ENCODE measurements at regions not wholly inside any gene's neighbourhood (a gene's known extent, or its start where the extent isn't known, plus 50 kb on each side); places are given as distances from the start of the nearest gene placed in this dataset.
"Not testable (repeated sequence)": the region's sequence is repeated elsewhere in the genome, so short reads cannot be mapped to it uniquely, and the experiment has no call there.

GRCh38 chr5:8481007-8481406, 612.1 kb downstream of the MTRR start:
- DNase-seq, result no peak

DNA sequence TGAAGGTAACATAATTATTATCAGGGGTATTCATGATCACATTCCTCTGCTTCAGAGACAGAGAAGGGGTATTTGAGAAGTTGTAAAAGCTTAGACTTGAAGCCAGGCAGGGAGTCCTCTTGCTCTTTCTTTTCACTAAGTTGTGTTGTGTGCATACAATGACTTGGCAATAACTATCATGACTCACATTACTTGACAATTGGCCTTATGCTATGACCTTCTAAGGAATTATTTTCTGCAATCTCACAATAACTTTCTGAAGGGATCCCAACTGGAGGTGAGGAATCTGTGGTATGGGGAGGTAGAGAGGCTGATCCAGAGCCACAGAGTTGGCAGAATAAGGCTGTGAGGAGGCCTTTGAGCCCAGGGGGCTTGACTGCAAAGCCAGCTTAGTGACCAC, 622.3 kb downstream of the MTRR start:
- DNase-seq, result no peak

DNA sequence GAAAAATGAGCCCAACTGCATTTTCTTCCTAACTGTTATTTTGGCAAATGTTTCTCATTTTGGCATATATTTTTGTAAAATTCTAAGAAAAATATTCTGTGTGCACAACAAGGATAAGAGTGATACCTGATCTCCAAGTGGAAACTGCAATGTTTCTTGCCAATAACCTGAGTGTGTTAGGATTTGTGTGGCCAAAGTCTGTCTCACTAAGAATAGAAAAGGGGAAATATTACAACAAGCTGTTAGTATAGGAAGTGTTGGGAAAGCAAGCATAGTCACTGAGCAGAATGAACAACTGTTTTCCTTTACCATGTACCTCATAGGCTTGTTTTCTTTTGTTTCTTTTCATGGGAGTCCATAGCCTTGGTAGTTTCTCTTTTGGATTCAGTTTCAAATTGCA, 624.2 kb downstream of the MTRR start:
- DNase-seq, result no peak

DNA sequence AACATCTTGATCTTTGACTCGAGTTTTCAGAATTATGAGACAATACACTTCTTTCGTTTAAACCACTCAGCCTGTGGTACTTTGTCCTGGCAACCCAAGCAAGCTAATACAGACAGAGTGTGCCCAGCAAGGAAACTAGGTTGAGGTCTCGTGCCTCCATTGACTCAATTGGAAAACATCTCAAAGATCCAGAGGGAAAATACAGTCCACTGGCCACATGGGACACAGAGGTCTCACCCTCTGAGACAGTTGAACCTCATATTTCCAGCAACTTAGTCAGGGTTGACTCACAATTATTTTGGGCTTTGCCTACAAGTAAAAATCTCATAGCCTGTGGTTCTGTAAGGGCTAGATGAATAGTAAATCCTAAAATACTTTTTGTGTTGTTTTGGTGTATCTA, 631.5 kb downstream of the MTRR start:
- no peak for DNase-seq

- no peak for DNase-seq
Measured at GRCh38 chr5:8505196-8505595, 636.2 kb downstream of the MTRR start.

- DNase-seq, result no peak
Measured at GRCh38 chr5:8508231-8508630, 639.3 kb downstream of the MTRR start.

DNA sequence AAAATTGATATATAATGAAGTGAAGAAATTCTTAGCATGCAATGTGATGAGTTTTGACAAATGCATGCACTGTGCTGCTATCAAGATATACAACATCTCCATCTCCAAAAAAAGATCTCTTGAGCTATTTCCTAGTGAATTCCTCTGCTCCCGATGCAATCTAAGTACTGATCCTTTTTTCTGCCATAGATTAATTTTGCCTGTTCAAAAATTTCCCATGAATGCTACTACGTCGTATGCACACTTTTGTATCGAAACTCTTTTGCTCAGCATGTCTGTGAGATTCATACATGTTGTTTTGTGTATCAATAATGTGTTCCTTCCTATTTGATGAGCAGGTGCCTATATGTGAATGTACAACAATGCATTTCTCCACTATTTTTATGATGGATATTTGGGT, 647.4 kb downstream of the MTRR start:
- DNase-seq, result no peak

DNA sequence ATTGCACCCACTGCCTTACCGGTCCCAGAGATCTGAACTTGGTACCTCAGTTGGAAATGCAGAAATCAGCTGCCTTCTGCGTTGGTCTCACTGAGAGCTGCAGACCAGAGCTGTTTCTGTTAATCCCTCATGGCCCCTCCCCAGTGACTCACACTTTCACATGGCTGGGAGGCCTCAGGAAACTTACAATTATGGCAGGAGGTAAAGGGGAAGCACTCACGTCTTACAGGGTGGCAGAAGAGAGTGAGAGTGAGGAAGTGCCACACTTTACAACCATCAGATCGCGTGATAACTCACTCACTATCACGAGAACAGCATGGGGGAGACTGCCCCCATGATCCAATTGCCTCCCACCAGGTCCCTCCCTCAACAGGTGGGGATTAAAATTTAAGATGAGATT, 648.5 kb downstream of the MTRR start:
- no peak for DNase-seq

DNA sequence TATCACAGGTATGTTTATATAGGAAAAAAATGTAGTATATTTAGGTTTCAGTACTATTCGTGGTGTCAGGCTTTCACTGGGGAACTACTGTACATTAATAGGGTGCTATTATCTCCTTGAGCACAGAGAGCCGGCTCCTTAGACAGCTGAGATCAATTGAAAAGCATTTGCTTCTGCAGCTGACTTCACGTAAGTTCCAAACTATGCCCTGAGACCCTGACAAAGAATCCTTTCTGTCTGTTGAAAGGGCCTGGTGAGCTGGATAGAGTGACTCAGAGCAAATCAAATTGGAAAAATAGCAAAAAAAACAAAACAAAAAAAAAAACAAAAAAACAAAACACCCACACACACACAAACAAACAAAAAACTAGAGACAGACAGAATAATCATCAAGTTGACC, 652.0 kb downstream of the MTRR start:
- DNase-seq, result no peak

GRCh38 chr5:8521991-8522390, 653.0 kb downstream of the MTRR start:
- no peak for DNase-seq

DNA sequence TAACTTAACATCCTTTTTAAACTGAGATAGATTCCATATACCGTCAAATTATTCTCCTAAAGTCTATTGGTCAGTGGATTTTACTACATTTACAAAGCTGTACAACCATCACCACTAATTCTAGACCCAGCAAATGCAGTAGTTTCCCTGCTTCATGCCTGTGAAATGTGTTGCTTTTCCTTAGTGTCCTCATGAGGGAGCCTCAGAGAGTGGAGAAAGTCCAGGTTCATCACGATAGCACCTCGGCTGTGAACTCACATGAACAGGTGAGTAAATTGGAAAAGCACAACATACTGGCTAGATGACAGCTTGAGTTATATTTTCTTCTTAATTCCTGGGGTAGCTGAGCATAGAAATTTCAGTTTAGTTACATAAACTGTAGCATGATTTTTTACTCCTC, 653.7 kb downstream of the MTRR start:
- no peak for DNase-seq

DNA sequence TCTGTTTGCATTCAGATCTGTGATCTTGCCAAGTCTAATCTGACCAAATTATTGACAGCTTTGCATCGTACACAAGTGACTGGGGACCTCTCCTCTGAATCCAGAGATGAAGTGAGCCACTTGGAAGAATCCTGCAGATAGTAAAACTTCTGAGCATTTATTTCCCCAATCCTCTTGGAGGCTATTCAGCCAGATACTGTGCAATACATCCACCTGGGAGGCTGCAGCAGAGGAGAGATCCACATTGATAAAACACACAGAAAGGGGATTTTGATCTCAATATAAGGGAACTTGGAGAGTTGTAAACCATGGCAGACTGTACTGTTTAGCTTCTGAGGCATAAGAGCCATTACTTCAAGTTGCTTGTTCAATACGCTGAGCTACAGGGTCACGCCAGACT, 654.6 kb downstream of the MTRR start:
- no peak for DNase-seq

DNA sequence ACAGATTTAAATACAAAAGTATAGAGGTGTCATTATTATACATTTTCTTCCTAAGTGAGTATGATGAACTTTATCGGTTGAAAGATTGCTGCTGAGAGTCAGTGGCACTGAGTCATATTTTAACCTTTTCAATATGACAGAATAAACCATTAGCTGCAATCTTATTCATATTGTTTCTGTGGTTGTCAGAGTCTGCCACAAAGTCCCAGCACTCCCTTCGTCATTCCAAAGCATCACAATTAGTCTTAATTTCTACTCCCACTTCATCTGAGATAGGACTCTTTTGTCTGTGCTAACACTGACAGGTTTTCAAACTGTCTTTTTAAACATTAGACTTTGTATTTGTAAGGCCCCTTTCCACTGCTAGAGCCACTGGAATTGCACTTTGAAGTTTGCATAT, 656.9 kb downstream of the MTRR start:
- DNase-seq, result no peak

GRCh38 chr5:8528106-8528505, 659.2 kb downstream of the MTRR start:
- DNase-seq, result no peak

DNA sequence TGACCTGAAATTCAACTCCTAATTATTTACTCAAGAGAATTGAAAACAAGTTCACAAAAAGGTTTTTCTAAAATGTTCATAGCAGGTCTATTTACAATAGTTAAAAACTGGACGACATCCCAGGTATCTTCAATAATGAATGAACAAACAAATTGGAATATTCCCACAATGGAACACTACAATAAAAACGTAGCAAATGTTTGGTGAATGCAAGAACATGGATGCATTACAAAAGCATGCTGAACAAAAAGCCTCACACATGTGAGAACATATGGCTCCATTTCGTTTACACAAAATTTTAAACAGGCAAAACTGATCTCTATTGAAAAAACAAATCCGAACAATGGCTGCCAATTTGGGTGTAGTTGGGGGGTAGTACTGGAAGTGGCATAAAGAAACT, 669.9 kb downstream of the MTRR start:
- DNase-seq, result no peak

DNA sequence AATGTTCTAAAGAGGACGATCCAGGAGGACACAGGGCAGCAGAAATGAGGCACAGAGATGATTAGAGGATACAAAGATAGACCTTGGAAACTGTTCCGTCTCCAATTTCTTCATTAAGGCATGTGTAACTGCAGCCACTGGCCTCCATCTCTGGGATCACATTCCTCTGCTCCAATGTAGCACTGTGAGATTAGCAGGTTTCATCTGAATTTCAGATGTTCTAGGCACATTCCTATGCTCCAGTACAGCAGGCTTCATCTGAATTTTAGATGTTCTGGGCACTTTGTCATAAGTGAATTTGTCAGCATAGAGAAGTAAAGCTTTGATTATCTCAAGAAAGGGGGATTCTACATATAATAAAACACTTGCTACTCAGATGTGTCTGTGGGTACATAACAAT, 671.4 kb downstream of the MTRR start:
- DNase-seq, result no peak

DNA sequence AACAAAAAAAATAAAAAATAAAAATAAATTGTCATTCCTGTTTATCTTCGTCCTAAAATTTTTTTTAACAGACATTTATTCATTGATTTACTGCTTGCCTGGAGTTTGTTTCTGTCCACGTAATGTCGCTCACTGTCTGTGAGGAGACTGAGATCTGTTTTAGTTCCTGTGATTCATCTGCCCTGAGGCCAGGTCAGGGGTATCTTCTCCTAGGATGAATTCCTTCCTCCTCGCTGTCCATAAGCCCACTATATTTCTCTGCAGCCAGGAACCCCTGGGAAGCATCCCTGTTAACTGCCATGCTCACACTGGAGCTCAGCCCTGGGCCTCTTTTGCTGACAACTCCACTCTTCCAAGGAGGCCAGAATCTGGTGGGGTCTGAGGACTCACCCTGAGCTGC, 682.0 kb downstream of the MTRR start:
- DNase-seq, result no peak

DNA sequence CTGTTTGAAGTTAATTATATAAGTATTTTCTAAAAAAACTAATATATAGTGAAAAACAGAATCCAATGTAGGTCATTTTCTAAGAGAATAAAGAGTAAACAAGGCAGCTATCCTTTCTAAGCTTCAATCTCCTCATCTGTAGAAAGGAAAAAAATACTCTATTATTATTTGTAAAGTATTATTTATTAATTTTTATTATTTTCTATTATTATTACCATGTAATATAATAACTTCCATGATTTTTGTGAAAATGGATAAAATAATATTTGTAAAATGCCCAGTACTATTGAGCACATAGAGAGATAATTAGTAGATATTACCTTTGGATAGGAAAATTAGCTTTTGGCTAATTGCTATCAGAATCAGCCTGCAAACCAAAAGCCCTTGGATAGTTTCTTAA, 684.4 kb downstream of the MTRR start:
- no peak for DNase-seq

- no peak for DNase-seq
Measured at GRCh38 chr5:8557728-8558127, 688.8 kb downstream of the MTRR start.

DNA sequence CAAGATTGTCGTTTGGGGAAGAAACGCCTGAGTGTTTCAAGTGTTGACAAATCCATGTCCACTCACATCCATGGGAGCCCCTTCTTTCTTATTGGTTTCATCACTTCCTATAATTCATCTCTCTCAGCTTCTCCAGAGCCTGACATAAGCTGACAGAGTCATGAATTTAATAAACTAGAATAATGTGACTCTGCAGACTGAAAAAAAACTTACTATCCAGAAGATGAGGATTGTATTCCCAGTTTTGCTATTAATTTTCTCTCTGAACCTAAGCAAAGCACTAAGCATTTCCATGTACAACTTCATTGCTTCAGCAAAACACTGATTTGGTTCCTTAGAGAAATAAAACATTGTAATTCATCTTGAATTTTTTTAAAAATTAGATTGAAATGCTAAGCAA, 691.8 kb downstream of the MTRR start:
- DNase-seq, result no peak

GRCh38 chr5:8561224-8561840, 692.4 kb downstream of the MTRR start:
- no peak for DNase-seq

- no peak for DNase-seq
Measured at GRCh38 chr5:8561854-8562253, 692.9 kb downstream of the MTRR start.

DNA sequence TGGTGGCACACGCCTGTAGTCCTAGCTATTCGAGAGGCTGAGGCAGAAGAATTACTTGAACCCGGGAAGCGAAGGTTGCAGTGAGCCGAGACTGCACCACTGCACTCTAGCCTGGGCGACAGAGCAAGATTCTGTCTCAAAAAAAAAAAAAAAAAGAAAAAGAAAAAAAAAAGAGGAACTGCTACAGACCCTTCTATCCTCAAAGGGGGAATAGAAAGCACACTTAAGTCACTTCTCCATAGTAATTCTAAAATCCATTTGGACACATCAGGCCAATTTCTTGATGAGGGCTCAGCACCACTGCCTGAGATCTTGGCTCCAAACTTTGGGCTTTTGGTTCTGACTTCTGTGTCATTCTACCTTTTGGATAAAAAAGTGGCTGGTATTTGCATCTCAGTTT, 694.6 kb downstream of the MTRR start:
- DNase-seq, result not testable (repeated sequence)

DNA sequence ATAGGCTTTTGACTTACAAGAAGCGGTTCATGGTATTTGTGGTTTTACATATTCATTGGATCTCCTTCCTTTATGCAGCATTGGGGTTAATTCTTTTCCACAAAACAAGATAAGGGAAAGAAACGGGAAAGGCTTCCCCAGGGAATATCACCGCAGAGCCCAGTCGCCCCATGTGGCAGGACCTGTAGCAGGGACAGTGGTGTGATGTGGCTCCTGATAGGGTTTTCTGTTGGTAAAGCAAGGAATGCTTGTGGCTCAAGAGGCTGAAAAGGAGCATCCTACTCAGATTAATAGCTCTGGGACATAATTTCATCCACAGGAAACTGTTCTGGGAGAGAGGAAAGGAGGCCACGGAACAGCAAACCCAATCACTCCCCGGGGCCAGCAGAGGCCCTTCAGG, 699.9 kb downstream of the MTRR start:
- DNase-seq, result no peak

DNA sequence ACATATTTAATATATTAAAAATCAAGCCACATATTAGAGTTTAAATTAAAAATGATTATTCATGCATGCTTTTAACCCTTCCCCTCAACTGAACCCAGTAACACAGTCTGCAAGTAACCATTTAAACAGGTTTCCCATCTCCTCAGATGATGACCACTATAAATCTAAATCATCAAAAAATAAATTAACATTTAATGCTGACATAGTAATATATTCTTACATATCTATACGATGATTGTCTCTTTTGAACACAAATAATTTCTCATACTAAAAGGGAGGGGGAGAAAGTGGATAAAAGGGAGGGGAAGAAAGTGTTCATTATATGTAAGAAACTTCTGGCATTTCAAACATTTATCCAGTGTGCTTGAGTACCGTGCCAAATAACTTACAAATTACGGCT, 701.6 kb downstream of the MTRR start:
- no peak for DNase-seq

DNA sequence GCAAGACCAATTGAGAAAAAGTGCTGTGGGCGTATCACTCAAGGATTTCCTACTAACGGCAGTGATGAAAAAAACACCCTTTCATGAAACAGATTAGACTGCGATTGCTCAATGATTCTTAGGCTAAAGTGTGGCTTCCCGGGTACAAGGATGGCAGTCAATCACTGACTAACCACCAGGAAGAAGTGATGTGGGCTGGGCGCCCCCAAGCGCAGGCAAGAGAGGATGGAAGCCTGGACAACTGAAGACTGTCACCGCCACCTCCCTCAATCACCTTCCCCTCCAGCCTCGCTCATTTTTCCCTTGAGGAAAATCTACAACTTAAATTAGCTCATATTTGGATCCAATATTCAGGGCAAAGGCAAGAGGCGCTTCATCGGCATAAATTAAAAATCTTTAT, 707.2 kb downstream of the MTRR start:
- no peak for DNase-seq

All from activated CD4-positive, alpha-beta T cell treated with anti-CD3 and anti-CD28 coated beads, Interleukin-2, amount 50 U/mL, for 48 hours (primary cell).